ENCODE measurements at regions not wholly inside any gene's neighbourhood (a gene's known extent, or its start where the extent isn't known, plus 50 kb on each side); places are given as distances from the start of the nearest gene placed in this dataset.

DNA sequence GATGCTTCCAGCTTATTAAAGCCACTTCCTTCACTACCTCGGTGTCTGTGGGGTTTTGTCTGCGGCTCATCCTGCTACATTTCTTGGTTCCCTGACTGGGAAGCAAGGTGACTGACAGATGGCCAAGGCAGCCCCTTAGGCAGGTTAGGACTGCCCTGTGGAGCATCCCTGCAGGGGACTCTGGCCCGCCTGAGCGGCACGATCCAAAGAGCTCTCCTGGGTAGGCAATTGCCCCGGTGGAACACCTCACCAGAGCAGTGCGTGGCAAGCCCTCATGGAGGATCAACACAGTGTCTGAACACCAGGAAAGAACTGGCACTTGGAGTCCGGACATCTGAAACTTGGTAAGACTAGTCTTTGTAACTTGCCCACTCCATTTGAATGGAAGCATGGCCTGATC lies 1143.4 kb downstream of the ARAP2 start:
- TF ChIP-seq POLR2A (IDR thresholded peaks at IDR 0.05; ENCODE audit: low read length) (no peak), GATA1 (IDR thresholded peaks at IDR 0.05; ENCODE audit: low read depth, low read length) (no peak)
